Renal pelvis (tissue), 1 donor: ENCODE measurements at regions not wholly inside any gene's neighbourhood (a gene's known extent, or its start where the extent isn't known, plus 50 kb on each side); places are given as distances from the start of the nearest gene placed in this dataset.

ENCODE experiments used
- DNase-seq: peaks from one replicate; pipeline ENCODE4 v3.0.0-alpha.2; 2013

DNA sequence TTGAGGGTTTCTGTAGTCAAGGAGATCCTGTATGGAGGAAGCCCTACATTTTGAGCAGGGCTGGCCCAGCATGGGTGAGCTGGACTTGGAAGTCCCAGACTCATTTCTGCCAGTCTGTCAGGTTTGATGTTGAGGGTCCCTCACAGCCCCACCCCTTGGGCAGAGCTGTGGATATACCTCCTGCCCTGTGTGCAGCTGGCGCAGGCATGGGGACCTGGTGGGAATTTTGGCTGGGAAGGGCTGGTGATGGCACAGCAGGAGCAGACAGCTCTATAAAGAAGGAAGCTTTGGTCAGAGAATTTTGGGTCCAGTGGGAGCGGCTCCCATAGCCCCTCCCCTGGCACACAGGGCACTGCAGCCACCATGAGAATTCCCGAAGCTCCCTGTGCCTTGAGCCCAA, 482.6 kb downstream of the RPS24 start:
- DNase-seq = no peak

GRCh38 chr10:78516756-78517155, 483.1 kb downstream of the RPS24 start:
- no peak for DNase-seq

DNA sequence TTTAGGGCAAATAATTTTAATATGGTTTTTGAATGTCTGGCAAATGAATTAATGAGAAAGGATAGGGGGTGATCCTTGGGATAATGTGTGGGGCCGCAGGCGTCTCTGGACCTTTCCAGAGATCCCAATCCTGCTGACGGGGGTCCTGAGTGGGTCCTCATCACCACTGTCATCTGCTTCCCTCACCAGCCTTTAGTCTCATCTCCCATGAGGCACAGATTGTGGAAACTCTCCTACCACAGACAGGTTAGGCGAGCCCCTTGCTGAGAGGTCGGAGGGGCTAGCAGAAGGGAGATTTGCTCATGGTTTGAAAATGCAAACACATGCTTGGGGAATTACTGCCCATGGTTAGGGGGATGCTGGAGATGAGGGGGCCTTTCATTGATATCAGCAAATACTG, 484.6 kb downstream of the RPS24 start:
- DNase-seq = no peak

DNA sequence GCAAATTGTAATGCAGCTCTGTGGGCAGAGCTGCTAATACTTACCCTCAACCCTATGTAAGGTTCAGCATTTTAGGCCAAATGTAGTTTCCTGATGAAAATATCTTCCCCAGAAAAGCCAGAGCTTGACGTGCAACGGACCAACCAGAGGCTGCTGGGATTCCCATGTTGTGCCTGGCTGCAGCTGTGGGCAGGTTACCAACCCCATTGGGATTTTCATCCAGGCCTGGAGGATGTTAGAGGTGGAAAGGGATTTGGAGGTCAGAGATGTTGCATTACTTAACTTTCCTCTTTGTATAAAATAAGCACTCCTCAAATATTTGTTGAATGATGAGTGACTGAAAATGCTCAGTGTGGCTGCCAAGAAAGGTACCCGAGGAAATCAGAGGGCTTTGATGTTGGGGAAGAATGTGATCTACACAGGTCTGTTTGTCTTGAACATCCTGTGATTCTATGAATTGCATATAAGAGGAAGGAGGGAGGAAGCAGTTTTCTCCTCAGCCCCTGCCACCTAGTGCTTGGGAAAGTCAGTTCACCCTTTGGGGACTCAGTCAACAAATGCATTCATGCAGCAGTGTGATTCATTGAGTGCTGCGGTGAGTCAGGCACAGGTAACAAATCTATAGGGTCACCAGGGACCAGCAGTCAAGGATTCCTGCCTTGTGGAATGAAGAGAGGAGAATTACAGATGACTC, 487.2 kb downstream of the RPS24 start:
- DNase-seq = no peak

GRCh38 chr10:78523453-78523852, 489.8 kb downstream of the RPS24 start:
- DNase-seq = no peak

GRCh38 chr10:78524342-78524741, 490.7 kb downstream of the RPS24 start:
- no peak for DNase-seq

DNA sequence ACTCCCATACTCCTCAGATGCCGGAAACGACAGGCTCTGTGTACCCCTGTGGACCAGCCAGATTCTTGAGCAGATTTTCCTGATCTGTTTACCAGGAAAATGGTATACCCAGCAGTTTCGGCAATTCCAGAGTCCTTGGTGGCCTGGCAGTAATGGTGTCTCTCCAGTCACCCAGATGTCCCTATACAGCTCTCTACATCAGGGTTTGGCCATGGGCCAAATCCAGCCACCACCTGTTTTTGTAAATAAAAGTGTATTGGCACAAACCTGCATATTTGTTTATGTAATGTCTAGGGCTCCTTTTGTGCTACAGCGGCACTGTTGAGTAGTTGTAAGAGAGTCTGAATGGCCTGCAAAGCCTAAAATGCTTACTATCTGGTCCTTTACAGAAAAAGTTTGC, 491.3 kb downstream of the RPS24 start:
- no peak for DNase-seq

DNA sequence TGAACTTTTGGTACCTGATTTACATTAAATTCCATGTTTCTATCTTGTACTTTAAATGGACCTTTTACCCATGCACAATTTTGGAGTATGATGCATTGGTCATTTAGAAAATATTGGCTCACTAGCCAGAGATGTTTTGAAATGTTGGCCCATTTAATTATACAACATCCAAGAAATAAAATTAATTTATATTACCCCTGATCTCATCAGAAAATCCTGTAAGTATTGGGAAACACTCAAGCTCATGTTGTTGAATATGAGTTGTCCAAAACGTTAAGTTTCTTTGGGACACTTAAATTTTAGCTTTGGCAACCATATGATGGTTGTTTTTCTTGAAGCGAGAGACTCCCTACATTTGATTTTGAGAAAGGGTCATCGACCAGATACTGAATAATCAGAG, 492.7 kb downstream of the RPS24 start:
- no peak for DNase-seq

DNA sequence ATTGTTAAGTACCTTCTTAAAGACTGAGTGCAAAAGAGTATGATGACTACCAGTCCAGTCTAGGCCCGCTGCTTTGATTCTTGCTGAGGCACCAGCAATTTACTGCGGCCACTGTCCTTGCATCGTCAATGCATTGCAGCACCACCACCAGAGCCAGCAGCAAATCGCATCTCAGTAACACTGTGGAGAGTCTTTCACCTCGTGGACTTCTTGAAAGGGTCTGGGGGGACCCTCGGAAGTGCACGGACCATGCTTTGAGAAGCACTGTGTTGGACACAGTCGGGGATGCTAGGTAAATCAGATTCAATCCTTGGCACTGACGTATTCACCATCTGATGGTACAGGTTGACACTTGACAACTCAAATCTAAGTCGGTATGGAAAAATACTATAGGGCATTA, 493.6 kb downstream of the RPS24 start:
- DNase-seq = no peak

DNA sequence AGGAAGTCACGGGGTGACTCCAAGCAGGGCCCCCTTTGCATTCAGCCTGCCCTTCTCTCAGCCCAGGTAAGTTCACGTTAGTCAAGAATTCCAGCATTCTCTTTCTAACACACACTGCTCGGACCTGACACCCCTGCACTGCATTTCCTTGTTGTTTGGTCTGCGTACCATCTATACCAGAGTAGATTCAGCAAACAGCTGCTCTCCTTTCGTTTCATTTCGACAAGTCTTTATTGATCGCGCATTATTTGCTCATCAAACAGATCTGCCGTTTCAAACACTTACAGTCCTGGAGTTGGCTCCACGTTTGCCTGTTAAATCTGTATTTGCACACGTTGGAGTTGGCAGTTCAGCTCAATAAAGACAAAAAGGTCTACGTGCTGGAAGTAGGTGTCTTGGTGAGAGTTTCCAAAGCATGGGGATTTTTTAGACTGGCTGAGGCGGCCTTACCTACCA, 495.1 kb downstream of the RPS24 start:
- DNase-seq = no peak

GRCh38 chr10:78529262-78529661, 495.6 kb downstream of the RPS24 start:
- no peak for DNase-seq

- no peak for DNase-seq
Measured at GRCh38 chr10:78531088-78531487, 497.4 kb downstream of the RPS24 start.

- DNase-seq = no peak
Measured at GRCh38 chr10:78532480-78533042, 498.9 kb downstream of the RPS24 start.

GRCh38 chr10:78533098-78533497, 499.4 kb downstream of the RPS24 start:
- no peak for DNase-seq

- no peak for DNase-seq
Measured at GRCh38 chr10:78533776-78534175, 500.1 kb downstream of the RPS24 start.

GRCh38 chr10:78535716-78536218, 502.1 kb downstream of the RPS24 start:
- DNase-seq = no peak

- DNase-seq = no peak
Measured at GRCh38 chr10:78537018-78537417, 503.4 kb downstream of the RPS24 start.

GRCh38 chr10:78539247-78539766, 505.6 kb downstream of the RPS24 start:
- DNase-seq = no peak

GRCh38 chr10:78540355-78541076, 506.9 kb downstream of the RPS24 start:
- no peak for DNase-seq

DNA sequence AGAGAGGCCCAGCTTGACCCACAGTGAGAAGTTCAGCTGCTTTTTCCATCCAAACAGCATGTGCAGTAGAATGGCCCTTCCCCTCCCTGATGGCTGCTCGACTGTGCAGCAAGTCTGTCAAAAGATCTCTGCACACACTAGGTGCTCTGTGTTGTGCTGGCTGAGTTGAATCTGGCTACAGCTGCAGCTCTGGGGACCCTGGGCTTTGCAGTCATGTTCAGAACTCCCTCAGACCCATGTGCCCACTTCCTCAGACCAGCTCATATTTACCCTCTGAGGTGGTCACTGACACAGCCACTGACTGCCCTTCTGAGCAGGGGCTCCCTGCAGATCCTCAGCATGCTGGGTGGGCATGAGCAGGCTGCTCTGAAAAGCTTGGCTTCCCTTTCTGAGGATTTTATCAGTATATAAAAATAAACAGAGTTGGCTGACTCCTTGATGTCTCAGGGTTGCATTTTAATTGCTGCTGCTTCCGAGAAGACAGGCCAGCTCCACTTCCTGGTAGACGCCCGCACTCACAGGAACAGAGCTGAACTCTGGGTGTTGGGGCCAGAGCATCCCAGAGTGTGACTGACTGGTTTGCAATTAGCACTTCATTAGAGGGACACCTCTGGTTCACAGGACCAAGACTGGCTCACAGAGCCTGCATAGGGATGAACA, 507.9 kb downstream of the RPS24 start:
- no peak for DNase-seq

DNA sequence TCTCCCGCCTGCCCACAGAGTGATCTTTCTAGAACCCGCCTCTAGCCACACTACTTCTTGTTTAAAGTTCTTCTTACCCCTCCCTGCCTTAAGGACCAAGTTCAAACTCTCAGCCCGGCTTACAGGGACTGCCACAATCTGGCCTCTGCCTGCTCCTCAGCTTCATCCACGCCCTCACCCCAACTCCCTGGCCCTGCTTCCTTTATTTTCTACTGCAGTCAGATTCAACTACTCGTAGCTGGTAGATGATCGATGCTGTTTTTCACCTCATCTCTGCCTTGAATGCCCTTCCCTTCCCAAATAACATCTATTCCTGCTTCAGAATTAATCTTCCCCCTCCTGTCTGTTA, 508.5 kb downstream of the RPS24 start:
- DNase-seq = no peak

GRCh38 chr10:78542521-78542920, 508.9 kb downstream of the RPS24 start:
- DNase-seq = no peak
